Liver (tissue), 8 donors: ENCODE measurements at regions not wholly inside any gene's neighbourhood (a gene's known extent, or its start where the extent isn't known, plus 50 kb on each side); places are given as distances from the start of the nearest gene placed in this dataset.

Experiments
- DNase-seq: peaks from one replicate; pipeline ENCODE4 v3.0.0-alpha.2; 2017; ENCODE audit warnings: low spot score
- H3K27ac ChIP-seq, 2 donors: one replicate each; pipeline ENCODE4 v1.7.0; 2013; ENCODE audit warnings: inconsistent platforms in 2 of 2, low read length in 2 of 2, control low read depth in 1 of 2, low read depth in 1 of 2, mild to moderate bottlenecking in 1 of 2
- H3K27me3 ChIP-seq, 4 donors: one replicate each; pipeline versions ENCODE4 v1.6.1 to v1.7.0; 2013; ENCODE audit warnings: low read length in 3 of 4, inconsistent platforms in 1 of 4, mild to moderate bottlenecking in 1 of 4, moderate library complexity in 1 of 4; ENCODE audit not compliant: control insufficient read depth in 4 of 4, insufficient read depth in 4 of 4
- H3K36me3 ChIP-seq, 4 donors: one replicate each; pipeline versions ENCODE4 v1.6.1 to v1.7.0; 2013; ENCODE audit warnings: low read length in 3 of 4, mild to moderate bottlenecking in 3 of 4, low read depth in 1 of 4, moderate library complexity in 1 of 4; ENCODE audit not compliant: control insufficient read depth in 4 of 4, insufficient read depth in 3 of 4
- H3K4me1 ChIP-seq, 4 donors: one replicate each; pipeline versions ENCODE4 v1.6.1 to v1.7.0; 2013; ENCODE audit warnings: low read length in 3 of 4, mild to moderate bottlenecking in 3 of 4, moderate library complexity in 1 of 4; ENCODE audit not compliant: control insufficient read depth in 4 of 4, insufficient read depth in 4 of 4
- H3K4me3 ChIP-seq, 3 donors: one replicate each; pipeline versions ENCODE4 v1.6.1 to v1.7.0; 2013; ENCODE audit warnings: low read length in 3 of 3, control low read depth in 1 of 3, low read depth in 1 of 3, mild to moderate bottlenecking in 1 of 3
- H3K9ac ChIP-seq, 2 donors: one replicate each; pipeline ENCODE4 v1.7.0; 2013; ENCODE audit warnings: low read length in 2 of 2, mild to moderate bottlenecking in 2 of 2, moderate library complexity in 2 of 2, control low read depth in 1 of 2, low read depth in 1 of 2
- H3K9me3 ChIP-seq, 4 donors: one replicate each; pipeline versions ENCODE4 v1.6.1 to v1.7.0; 2013; ENCODE audit warnings: low read length in 3 of 4; ENCODE audit not compliant: control insufficient read depth in 4 of 4
- ATF3 ChIP-seq: IDR thresholded peaks from 2 replicates; pipeline ENCODE4 v1.6.1; 2016; ENCODE audit warnings: antibody characterized with exemption
- EGR1 ChIP-seq, 2 donors: IDR thresholded peaks; 2 replicates each; pipeline ENCODE4 v1.6.1; 2016 to 2018; ENCODE audit warnings: antibody characterized with exemption in 2 of 2, low read depth in 2 of 2
- FOXA1 ChIP-seq: IDR thresholded peaks from 2 replicates; pipeline ENCODE4 v1.6.1; 2016; ENCODE audit warnings: antibody characterized with exemption
- FOXA2 ChIP-seq: IDR thresholded peaks from 2 replicates; pipeline ENCODE4 v1.6.1; 2016; ENCODE audit warnings: antibody characterized with exemption
- GABPA ChIP-seq, 2 donors: IDR thresholded peaks in 1 of 2; conservative IDR thresholded peaks in 1 of 2; 2 replicates each; pipeline ENCODE4 v1.6.1; 2016; ENCODE audit warnings: antibody characterized with exemption in 2 of 2, mild to moderate bottlenecking in 1 of 2, moderate library complexity in 1 of 2
- HNF4A ChIP-seq, 2 donors: conservative IDR thresholded peaks; 2 replicates each; pipeline ENCODE4 v1.6.1; 2016; ENCODE audit warnings: antibody characterized with exemption in 2 of 2, mild to moderate bottlenecking in 2 of 2
- HNF4G ChIP-seq: IDR thresholded peaks from 2 replicates; pipeline ENCODE4 v1.6.1; 2016; ENCODE audit warnings: antibody characterized with exemption
- JUND ChIP-seq, 2 donors: IDR thresholded peaks; 2 replicates each; pipeline ENCODE4 v1.6.1; 2016; ENCODE audit warnings: antibody characterized with exemption in 2 of 2
- NR2F2 ChIP-seq: IDR thresholded peaks from 2 replicates; pipeline ENCODE4 v1.6.1; 2016; ENCODE audit warnings: antibody characterized with exemption
- RAD21 ChIP-seq, 2 donors: IDR thresholded peaks; 2 replicates each; pipeline ENCODE4 v1.6.1; 2016; ENCODE audit warnings: antibody characterized with exemption in 2 of 2, mild to moderate bottlenecking in 2 of 2
- RXRA ChIP-seq, 2 donors: IDR thresholded peaks; 2 replicates each; pipeline ENCODE4 v1.6.1; 2017 to 2018; ENCODE audit warnings: antibody characterized with exemption in 2 of 2, mild to moderate bottlenecking in 1 of 2
- SP1 ChIP-seq: IDR thresholded peaks from 2 replicates; pipeline ENCODE4 v1.6.1; 2018; ENCODE audit warnings: antibody characterized with exemption, mild to moderate bottlenecking
- TAF1 ChIP-seq: conservative IDR thresholded peaks from 2 replicates; pipeline ENCODE4 v1.6.1; 2016; ENCODE audit warnings: antibody characterized with exemption, mild to moderate bottlenecking
- YY1 ChIP-seq: IDR thresholded peaks from 2 replicates; pipeline ENCODE4 v1.6.1; 2016; ENCODE audit warnings: antibody characterized with exemption, mild to moderate bottlenecking
- ZBTB33 ChIP-seq: IDR thresholded peaks from 2 replicates; pipeline ENCODE4 v1.6.1; 2016; ENCODE audit warnings: antibody characterized with exemption
- WGBS: extraction: QIAGEN DNeasy Blood & Tissue Kit; methylation state at CpG from one replicate; pipeline ENCODE4 v1.1.7; 2013; 5-methylcytosine and 5-hydroxymethylcytosine counted together
- TF ChIP-seq, protein P1 (sequence below): fragments of 150-350 bp; IDR thresholded peaks from 2 replicates; pipeline ENCODE4 v1.5.1; 2017; ENCODE audit warnings: improper control_type of control experiment, low read depth, low read length; ENCODE audit not compliant: missing input control
- TF ChIP-seq, protein P2 (sequence below): IDR thresholded peaks from 2 replicates; pipeline ENCODE4 v1.6.1; 2016; ENCODE audit warnings: antibody characterized with exemption
- donor health status: healthy.
- donor health status: healthy.
- donor health status: healthy.
- donor health status: healthy.
- donor health status: healthy.

GRCh38 chr13:103391936-103392335, 325.7 kb upstream of the SLC10A2 start:
- 71% methylated on average over 3 of the region's 3 CpGs for WGBS
- TF ChIP-seq SP1 (no peak), FOXA1 (no peak), HNF4A (conservative IDR thresholded peaks at IDR 0.05) (no peak), ATF3 (no peak), ZBTB33 (no peak), RAD21 (IDR thresholded peaks at IDR 0.05) (no peak), TAF1 (no peak), RXRA (IDR thresholded peaks at IDR 0.05) (no peak), EGR1 (IDR thresholded peaks at IDR 0.05; ENCODE audit: low read depth in 2 of 2) (no peak), JUND (IDR thresholded peaks at IDR 0.05) (no peak), FOXA2 (no peak), GABPA (IDR thresholded peaks at IDR 0.05 in 1 of 2, conservative IDR thresholded peaks at IDR 0.05 in 1 of 2) (no peak), NR2F2 (no peak)
- TF ChIP-seq, protein P1, sequence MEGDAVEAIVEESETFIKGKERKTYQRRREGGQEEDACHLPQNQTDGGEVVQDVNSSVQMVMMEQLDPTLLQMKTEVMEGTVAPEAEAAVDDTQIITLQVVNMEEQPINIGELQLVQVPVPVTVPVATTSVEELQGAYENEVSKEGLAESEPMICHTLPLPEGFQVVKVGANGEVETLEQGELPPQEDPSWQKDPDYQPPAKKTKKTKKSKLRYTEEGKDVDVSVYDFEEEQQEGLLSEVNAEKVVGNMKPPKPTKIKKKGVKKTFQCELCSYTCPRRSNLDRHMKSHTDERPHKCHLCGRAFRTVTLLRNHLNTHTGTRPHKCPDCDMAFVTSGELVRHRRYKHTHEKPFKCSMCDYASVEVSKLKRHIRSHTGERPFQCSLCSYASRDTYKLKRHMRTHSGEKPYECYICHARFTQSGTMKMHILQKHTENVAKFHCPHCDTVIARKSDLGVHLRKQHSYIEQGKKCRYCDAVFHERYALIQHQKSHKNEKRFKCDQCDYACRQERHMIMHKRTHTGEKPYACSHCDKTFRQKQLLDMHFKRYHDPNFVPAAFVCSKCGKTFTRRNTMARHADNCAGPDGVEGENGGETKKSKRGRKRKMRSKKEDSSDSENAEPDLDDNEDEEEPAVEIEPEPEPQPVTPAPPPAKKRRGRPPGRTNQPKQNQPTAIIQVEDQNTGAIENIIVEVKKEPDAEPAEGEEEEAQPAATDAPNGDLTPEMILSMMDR = no peak

GRCh38 chr13:103388839-103389238, 322.6 kb upstream of the SLC10A2 start:
- no peak overlapping the region for H3K4me3 ChIP-seq
- no peaks in the 10 kb centered on the region for H3K36me3 ChIP-seq
- H3K27me3 ChIP-seq = no peaks in the 10 kb centered on the region
- no peak for TF ChIP-seq TAF1
- TF ChIP-seq EGR1 (IDR thresholded peaks at IDR 0.05; ENCODE audit: low read depth in 2 of 2) = no peak
- no peak for TF ChIP-seq FOXA2
- TF ChIP-seq, protein P1 = peak; percentile 19
- no peak for TF ChIP-seq GABPA (IDR thresholded peaks at IDR 0.05 in 1 of 2, conservative IDR thresholded peaks at IDR 0.05 in 1 of 2)
- TF ChIP-seq ATF3 = no peak
- TF ChIP-seq HNF4G = no peak
- no peak for TF ChIP-seq FOXA1
- TF ChIP-seq, protein P2, sequence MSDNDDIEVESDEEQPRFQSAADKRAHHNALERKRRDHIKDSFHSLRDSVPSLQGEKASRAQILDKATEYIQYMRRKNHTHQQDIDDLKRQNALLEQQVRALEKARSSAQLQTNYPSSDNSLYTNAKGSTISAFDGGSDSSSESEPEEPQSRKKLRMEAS = no peak
- TF ChIP-seq JUND (IDR thresholded peaks at IDR 0.05) = no peak
- TF ChIP-seq NR2F2 = no peak
- TF ChIP-seq YY1 = no peak
- peak; percentile 31 to 64 for TF ChIP-seq RAD21 (IDR thresholded peaks at IDR 0.05)
- TF ChIP-seq SP1 = no peak
- H3K9ac ChIP-seq = no peak overlapping the region
- H3K9me3 ChIP-seq = no peaks in the 10 kb centered on the region
- no peaks in the 10 kb centered on the region for H3K4me1 ChIP-seq
- no peak for DNase-seq
- H3K27ac ChIP-seq = no peak overlapping the region
- 80% methylated on average over 1 of the region's 1 CpG for WGBS

More at GRCh38 chr13:103391936-103392335, 325.7 kb upstream of the SLC10A2 start:
- no peak for DNase-seq
- no peak overlapping the region for H3K27ac ChIP-seq
- no peak overlapping the region for H3K9ac ChIP-seq
- H3K27me3 ChIP-seq = no peaks in the 10 kb centered on the region
- no peak overlapping the region for H3K4me3 ChIP-seq
- no peaks in the 10 kb centered on the region for H3K36me3 ChIP-seq
- no peaks in the 10 kb centered on the region for H3K9me3 ChIP-seq
- no peaks in the 10 kb centered on the region for H3K4me1 ChIP-seq
